ENCODE measurements at regions not wholly inside any gene's neighbourhood (a gene's known extent, or its start where the extent isn't known, plus 50 kb on each side); places are given as distances from the start of the nearest gene placed in this dataset.

DNA sequence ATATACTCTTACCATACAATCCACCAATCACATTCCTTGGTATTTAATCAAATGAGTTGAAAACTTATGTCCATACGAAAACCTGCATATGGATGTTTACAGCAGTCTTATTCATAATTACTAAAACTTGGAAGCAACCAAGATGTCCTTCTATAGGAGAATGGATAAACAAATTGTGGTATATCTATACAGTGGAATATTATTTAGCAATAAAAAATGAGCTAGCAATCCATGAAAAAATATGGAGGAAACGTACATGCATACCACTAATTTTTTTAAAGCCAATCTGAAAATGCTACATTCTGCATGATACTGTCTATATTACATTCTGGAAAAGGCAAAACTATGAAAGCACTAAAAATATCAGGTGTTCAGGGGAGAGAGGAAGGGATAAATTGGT is 73.9 kb upstream of the LPP start:
- DNase-seq, result no peak

DNA sequence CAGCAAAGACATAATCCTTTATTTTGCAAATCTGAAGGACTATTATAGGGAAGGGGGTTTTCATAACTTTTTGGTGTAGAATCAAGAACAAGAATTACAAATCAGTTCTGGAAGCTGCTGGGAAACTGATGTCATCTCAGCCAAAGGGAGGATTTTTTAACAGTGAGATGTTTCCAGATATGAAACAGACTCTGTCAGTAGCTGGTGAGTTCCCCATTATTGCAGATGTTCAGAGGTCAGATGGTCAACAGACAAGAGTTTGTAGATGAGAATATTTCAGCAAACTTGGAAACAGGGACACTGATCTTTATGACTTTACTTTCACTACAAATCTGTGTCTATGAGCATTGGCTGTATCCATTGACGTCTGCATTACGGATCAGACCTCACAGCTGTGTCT is 71.9 kb upstream of the LPP start:
- no peak for DNase-seq

DNA sequence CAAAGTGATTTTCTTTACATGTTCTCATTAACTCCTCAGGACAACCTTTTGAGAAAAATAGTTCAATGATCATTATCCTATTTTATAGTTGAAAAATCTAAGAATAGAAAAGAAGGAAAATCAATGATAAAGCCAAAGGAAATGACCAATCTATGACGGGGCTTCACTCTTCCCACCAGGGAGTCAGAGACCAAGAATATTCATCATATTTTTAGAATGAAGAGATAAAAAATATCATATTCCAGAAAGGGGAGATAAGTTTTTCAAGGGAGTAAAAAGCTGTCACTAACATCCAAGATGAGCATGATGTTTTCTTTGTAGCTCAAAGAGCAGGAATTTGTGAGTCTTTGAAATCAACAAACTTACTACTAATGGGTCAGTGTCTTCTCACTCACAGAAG is 71.5 kb upstream of the LPP start:
- DNase-seq, result no peak

DNA sequence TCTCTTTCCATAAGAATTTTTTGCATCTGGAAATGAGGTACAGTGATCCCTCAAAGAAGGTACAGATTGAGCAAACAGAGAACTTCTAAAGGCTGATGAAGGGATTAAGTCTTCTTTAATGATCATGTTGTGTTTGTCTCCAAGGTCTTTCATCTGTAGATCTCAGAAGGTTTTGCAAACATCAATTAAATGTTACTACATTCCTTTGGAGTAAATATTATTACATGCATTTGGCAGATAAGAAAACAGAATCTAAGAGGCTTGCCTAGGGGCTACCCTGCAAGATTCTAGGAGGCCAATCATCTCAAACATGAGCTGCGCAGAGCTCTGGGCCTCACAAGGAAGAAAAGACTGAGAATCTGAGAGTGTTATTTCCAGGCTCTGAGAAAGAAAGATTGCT is 70.9 kb upstream of the LPP start:
- DNase-seq, result no peak

DNA sequence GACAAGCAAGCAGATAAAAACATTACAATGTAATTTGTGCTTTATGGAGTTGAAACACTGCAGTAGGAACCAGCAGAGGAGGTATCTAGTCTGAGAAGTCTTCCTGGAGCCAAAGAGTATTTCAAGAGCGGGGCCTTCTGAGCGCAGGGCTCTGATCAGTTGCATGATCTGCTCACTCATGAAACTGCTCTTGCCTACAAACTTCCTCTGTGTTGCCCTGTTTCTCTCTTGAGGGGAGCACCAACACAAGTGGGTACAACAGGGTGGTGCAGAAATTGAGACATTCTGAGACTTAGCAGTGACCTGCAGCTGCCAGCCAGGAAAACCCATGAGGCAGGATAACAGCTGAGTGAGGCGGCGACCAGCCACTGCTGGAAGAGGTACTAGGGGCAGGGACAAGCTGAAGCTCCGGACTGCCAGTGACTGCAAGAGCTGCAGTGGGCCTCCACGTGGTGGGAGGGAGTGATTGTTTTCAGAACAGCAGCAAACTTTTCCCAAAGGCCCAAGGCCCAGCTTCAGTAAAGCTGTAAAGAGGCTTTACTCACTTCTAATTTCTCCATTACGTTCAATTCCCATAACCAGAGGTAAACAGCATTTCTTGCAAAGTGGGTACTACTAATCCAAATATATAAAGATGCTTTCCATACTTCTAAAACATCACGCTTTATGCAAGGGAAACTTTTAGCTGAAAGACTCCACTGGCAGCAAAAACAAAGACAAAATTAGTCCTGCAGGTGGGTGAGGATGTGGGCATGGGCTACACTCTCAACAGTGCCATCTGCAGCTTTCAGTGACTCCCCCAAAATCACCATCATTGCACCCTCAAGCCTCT is 69.0 kb upstream of the LPP start:
- DNase-seq, result no peak

DNA sequence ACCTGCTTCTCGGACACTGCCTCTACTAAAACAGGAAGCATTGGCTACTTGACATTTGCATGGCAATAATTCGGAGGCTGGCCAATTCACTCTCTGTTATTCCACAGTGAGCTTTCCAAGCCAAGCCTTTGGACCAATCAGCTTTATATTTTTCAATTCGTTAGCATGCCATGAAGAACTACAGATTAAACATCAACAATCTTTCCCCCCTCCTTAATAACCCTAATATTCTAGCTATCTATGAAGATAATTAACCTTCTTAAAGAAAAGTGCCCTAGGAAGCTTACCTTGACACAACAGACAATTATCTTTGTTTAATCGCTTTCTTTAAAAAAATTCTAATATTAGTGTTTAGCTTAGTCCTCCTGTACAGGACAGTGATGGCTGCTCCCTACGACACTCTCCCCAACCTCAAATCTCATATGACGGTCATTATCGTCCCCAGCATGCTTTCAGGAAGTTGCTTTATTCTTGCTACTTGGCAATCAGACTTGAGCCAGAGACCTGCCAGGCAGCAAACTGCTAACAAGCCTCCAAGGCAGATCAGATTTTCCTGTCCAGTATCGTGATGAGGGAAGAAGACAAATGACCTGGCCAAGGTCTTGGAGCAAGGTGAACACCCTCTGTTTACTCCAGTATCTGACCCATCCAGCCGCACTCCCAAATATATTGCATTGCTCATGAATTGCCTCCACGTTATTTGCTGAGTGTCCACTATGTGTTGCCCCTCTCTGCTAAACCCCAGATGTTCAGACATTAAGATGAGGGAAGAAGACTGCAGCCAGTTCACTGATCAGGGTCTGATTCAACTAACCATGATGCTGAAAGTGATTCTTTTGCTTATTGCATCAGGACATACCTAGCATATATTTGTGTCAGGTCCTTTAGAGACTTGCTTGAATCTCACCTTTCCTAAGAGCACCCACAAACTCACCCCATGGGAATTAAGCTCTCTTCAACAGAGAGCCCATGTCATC is 68.1 kb upstream of the LPP start:
- DNase-seq, result peak; percentile 10

DNA sequence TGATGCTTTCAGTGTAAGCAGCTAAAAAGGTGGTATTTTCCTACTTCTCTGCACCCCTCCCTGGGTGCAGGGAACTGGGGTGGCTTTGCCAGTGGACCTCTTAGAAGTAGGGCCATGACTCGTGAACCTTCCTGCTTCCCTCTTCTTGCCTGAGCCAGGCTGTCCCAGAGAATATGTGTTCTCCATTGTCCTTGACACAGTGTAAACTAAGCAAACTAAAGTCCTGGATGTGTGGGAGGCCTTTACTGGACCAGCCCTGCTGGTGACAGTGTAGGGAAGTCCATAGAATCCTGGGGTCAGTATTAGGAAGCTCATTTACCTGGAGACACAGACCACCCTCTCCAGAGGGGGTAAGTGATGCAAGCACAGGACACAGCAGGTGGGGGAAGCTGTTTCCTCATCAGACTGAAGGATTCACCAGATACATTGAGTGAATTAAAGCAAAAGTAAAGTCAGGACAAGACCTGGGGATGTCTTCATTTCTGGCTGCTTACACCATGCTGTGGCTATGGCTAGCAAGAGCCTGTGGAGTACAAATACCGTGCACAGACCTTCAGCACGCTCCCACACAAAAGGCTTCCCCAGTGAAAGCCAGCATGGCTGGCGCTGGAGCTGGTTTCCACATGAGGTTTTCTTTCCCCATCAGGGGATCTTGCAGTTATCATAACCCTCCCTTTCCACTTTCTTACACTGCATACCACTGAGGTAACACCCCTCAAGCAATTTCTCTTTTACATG is 64.8 kb upstream of the LPP start:
- DNase-seq, result no peak

DNA sequence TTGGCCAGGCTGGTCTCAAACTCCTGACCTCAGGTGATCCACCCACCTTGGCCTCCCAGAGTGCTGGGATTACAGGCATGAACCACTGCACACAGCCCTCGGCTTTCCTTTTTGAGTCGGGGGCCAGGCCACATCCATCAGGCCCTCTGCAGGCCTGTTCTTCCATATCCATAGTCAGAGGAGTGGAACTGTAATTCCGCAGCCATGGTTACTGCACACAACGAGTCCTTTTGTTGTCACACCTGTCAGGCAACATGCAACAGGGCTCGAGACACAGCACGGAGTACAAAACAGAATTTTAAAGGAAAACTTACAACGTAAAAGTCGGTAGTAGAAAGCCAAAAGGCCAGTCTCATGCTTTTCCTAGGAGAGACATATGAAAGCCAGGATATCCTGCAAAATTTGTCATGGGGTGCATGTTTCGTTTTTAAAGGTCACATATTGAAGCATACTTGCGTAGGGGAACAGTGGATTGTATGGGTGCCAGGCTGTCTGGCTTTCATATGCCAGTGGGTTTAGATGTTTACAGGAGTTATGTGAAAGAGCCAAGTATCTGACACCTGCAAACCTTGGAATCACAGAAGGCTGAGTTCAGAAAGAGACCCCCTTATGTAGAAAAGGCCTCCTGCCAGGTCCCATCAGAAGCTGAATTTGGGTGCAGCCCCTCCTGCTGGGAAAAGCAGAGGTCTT is 63.2 kb upstream of the LPP start:
- DNase-seq, result no peak

DNA sequence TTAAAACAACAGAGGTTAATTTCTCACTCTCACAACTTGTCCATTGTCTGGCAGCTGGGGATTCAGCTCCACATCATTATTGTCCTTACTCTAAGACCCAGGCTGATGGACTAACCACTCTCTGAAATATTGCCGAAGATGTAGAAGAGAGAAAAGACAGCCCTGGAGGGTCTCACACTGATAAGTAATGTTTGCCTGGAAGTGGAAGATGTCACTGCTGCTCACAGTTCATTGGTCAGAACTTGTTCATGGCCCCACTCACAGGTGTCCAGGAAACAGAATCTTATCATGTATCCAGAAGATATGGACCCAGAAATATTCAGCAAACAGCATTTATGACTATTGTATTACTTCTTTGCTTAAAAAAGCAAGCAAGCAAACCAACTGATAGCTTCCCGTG is 62.2 kb upstream of the LPP start:
- no peak for DNase-seq

DNA sequence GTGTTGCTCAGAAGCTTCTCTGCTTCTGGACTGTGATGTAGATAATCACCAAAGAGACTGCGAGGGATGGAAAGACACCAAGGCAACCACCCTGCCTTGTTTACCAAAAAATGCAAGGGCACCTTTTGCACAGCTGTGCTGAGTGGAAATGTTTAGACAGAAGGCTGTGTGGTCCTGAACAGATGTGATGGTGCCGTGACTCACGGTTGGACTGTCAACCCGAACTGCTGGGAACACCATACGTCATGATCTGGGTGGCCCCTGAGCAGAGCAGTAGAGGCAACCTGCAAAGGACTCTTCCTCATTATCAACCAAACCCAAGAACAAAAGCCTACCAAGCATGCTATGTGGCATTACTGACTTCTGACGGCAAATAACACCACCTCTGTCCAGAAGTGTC is 61.3 kb upstream of the LPP start:
- DNase-seq, result no peak

DNA sequence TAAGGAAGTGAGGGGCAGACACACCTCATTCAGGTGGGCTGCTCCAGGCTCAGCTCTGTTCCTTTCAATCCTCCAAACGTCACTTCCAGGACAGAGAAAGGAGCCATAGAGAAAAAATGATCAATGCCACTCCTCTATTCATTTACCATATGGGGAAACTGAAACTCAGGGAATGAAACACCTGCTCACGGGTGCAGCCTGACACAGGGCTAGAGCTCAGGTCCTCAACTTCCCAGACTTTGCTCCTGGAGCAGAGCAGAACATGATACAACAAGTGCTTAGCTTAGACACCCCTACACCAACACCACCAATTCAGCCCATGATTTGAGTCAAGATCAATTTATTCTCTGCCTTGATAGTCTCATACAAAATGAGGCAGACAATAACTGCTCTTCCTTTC is 58.5 kb upstream of the LPP start:
- DNase-seq, result no peak

DNA sequence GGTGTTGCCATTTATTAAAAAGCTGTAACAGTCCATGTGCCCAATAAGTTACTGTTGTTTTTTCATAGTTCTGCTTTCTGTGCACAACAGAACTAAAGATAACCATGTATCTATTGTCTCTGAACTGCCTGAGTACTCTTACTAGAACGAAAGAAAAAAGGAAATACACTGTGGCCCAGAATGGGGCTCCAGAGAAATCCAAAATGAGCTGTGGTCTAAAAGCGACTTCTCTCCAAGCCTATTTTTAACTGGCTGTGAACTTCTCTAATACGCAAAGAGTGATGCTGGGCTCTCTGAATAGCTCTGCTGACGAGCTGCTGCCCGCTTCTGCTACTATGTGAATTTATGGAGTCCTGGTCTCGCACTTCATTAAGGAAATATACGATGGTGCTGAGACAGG is 56.2 kb upstream of the LPP start:
- DNase-seq, result peak; percentile 18

DNA sequence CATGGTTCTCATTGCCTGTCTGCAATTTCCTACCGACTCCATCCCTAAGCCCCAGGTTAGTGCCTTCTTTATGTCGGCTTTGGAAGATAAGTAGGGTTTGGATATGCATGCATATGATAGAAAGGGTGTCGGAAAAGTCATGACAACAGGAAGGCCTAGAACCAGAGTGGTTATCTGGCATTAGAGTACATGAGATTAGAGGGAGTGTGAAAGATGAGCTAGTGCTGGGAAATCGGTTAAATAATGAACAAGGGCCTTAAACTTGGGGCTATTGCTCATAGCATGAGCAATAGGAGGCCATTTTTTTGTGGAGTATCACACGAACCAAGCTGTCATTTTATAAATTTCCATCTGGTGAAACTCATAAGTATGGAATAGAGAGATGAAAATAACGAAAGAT is 54.0 kb upstream of the LPP start:
- no peak for DNase-seq

DNA sequence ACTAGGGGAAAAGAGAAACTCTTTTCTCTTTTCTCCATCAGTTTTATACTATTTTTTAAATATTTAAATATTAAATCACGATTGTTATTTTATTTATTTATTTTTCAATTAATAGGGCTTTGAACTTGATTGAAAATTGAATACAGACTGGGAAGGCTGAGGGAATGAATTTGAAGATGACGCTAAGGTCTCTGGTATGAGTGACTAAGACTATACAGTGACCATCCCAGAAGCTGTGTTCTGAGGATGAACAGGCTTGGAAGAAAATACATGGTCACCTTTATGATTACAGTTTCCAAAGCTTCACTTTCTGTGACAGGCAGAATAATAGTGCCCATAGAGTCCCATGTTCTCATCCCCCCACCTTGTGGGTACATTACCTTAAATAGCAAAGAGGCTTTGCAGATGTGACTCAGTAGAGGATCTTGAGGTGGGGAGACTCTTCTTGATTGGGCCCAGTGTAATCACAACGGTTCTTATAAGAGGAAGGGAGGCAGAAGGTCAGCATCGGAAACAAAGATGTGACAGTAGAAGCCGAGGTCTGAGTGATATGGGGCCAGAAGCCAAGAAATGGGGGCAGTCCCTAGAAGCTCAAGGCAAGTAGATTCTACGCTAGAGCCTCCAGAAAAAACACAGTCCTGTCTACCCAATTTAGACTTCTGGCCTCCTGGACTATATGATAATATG is 51.0 kb upstream of the LPP start:
- no peak for DNase-seq

DNA sequence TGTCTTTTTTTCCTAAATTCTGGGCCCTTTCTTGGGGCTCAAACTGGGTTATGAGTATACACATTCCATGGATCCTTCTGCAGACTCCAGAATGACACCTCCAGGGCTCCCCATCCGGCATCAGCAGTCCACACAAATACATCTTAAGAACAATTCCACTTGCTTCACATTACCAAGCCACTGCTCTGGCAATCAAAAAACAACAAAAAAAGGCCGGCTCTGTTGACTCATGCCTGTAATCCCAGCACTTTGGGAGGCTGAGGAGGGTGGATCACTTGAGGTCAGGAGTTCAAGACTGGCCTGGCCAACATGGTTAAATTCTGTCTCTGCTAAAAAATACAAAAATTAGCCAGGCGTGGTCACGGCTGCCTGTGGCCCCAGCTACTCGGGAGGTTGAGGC is 49.9 kb upstream of the LPP start:
- DNase-seq, result no peak
